ENCODE measurements at regions not wholly inside any gene's neighbourhood (a gene's known extent, or its start where the extent isn't known, plus 50 kb on each side); places are given as distances from the start of the nearest gene placed in this dataset.
"Not testable (repeated sequence)": the region's sequence is repeated elsewhere in the genome, so short reads cannot be mapped to it uniquely, and the experiment has no call there.

DNA sequence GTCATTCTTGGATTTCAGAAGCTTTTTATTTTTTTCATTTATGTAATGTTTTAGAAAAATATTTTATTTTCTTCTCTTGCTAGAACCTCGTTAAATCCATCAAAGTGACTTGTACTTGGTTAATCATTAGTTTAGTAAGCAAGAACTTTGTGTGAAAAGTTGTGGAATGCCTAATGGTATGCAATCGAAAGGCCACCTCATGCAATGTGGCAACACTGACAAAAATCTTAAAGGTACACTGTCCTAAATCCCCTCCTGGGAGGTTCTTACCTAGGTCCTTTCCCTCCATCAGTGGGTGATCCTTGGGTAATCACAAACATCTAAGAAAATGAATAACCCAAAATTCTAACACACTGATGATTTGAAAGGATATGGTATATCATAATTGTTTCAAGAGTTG is 304.2 kb downstream of the DNAH5 start:
- DNase-seq (ENCODE audit: low spot score), result peak; percentile 16

GRCh38 chr5:13632676-13633075 is 311.8 kb downstream of the DNAH5 start:
- no peak for DNase-seq (ENCODE audit: low spot score)

DNA sequence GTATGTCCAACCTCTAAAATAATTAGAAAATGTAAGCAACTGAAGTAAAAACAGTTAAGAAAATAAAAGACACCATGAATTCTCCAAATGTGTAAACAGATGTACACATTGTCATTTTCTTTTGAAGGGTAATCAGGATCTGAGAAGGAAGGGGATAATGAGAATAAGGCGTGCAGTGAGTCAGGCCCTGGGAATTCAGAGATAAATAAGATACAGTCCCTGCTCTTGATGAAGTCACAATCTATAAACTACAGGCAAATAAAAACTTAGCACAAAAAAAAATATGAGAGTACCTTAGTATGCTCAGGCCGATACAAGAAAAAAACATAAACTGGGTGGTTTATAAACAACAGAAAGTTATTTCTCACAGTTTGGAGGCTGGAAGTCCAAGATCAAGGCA is 315.3 kb downstream of the DNAH5 start:
- no peak for DNase-seq (ENCODE audit: low spot score)

DNA sequence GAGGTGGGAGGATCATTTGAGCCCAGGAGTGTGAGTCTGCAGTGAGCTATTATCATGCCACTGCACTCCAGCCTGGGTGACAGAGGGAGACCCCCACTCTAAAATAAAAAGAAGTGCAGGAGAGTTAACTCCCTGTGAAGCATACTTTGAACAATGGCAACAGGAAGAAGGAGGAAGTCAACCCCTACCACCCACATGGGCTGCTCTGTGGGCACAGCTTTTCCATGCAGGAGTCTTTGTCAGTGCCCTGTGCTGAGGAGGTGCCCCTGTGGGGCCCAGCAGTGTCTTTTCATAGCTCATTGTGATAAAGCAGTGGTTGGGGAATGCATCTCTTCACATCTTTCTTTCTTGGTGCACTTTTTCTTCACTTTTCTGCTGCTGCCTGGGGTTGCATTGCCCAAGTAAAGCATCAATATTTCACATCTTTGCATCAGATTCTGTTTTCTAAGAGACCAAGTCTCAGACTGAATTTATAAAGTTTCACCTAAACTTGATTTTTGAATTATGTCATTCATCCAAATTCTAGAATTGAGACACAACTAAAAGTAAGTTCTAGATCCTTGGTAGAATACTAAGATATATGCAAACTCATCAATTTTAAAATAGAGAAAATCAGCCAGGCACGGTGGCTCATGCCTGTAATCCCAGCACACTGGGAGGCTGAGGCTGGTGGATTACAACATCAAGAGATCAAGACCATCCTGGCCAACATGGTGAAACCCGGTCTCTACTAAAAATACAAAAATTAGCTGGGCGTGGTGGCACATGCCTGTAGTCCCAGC is 316.6 kb downstream of the DNAH5 start:
- DNase-seq (ENCODE audit: low spot score), result no peak

GRCh38 chr5:13625616-13626198 is 318.8 kb downstream of the DNAH5 start:
- DNase-seq (ENCODE audit: low spot score), result peak; percentile 87

- DNase-seq (ENCODE audit: low spot score), result no peak
These were observed 320.0 kb downstream of the DNAH5 start for GRCh38 chr5:13624283-13625074.

GRCh38 chr5:13613621-13614020 is 330.9 kb downstream of the DNAH5 start:
- no peak for DNase-seq (ENCODE audit: low spot score)

DNA sequence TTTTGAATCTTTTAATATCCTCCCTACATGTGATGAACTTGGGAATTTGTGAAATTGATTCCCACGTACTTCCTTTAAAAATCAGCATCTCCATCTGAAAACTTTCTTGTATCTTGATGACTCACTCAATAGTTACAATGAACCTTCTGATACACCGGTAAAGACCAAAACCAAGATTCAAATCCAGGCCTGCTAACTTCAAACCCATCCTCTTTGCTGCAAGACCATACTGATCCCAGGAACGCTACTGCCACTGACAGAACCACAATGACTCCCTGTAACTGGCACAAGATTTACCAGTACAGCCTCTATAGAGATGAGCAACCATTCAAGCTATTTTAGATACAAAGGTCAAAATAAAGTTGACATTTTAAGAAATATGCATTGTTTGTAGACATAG is 332.9 kb downstream of the DNAH5 start:
- no peak for DNase-seq (ENCODE audit: low spot score)

GRCh38 chr5:13609504-13609903 is 335.0 kb downstream of the DNAH5 start:
- DNase-seq (ENCODE audit: low spot score), result no peak

DNA sequence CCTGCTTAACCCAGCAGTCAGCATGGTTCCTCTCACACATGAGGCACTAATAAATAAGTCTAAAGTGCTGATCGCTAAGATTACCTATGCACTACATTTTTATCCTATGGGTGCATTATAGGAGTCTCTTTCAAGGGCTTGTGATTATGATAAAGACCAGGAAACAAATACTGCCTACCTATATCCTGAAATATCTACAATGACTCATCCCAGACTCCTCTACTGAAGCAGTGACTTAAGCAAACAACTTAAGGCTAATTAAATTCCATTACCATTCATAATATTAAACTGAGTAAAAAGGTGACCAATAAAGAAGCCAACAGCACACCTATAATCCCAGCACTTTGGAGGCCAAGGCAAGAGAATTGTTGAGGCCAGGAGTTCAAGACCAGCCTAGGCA is 338.4 kb downstream of the DNAH5 start:
- DNase-seq (ENCODE audit: low spot score), result peak; percentile 62

DNA sequence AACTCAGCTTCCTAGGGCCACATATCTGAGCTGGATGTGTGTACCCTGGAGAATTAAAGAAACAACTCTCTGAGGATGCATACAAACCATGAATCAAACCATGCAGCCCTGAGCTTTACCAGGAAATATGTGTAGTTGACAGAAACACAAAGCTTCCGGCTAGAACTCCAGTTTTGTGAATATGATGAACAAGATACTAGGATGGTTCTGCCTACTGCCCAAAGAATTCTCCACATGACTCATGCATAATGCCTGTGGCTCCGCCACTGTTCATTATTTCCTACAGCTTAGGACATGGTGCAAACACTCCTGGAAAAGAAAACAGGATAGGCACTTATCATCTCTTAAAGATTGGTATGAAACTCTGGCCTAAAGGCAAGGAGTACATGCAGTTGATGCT is 343.4 kb downstream of the DNAH5 start:
- DNase-seq (ENCODE audit: low spot score), result no peak

DNA sequence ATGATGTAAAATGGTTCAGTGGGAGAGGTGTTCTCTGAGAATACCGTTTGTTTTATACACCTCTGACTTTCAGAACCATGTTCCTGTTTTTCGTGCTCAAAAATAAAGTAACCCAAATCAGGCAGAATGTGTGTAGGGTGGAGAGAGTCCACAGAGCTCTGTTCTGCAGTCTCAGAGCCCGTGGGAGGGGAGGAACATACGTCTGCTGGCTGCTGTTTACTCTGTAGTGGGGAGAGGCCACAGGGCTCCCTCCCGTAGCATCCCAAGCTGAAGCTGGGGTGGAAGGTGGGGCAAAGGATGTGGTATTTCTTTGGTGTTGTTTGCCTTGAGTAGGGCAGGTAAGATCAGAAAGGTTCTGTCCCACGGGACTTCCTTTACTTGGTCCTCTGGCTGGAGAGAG is 348.5 kb downstream of the DNAH5 start:
- no peak for DNase-seq (ENCODE audit: low spot score)

DNA sequence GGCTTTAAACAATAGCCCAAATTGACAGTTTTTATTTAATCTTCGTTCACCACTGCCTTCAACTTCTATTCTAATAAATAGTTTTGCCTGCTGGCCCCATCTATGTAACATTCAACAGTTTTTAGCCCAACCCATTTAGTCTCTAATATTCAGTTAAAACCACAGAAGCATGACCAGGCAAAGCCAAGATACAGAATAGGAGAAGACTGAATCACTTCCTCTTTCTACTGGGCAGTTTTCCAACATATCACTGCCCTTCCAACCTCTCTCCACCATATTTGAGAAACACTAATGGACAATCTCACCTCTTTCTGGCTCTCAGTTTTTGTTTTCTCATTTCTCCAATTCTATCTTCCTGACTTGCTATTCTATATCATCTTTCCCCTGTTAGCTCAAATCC is 352.9 kb downstream of the DNAH5 start:
- peak; percentile 42 for DNase-seq (ENCODE audit: low spot score)

GRCh38 chr5:13585324-13585723 is 359.2 kb downstream of the DNAH5 start:
- DNase-seq (ENCODE audit: low spot score), result no peak

GRCh38 chr5:13581914-13582313 is 362.6 kb downstream of the DNAH5 start:
- DNase-seq (ENCODE audit: low spot score), result no peak

- DNase-seq (ENCODE audit: low spot score), result no peak
These were observed 363.4 kb downstream of the DNAH5 start for GRCh38 chr5:13581132-13581531.

DNA sequence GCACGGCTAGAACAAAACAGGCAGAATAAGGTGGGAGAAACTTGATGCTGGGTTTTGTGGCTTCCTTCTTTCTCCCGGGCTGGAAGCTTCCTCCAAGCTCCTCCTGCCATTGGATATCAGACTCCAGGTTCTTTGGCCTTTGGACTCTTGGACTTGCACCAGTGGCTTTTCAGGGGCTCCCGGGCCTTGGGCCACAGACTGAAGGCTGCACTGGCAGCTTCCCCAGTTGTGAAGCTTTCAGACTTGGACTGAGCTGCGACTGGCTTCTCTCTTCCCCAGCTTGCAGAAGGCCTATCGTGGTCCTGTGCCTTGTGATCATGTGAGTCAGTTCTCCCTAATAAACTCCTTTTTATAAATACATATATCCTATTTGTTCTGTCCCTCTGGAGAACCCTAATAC is 364.4 kb downstream of the DNAH5 start:
- no peak for DNase-seq (ENCODE audit: low spot score)

- DNase-seq (ENCODE audit: low spot score), result not testable (repeated sequence)
These were observed 365.4 kb downstream of the DNAH5 start for GRCh38 chr5:13579091-13579490.

DNA sequence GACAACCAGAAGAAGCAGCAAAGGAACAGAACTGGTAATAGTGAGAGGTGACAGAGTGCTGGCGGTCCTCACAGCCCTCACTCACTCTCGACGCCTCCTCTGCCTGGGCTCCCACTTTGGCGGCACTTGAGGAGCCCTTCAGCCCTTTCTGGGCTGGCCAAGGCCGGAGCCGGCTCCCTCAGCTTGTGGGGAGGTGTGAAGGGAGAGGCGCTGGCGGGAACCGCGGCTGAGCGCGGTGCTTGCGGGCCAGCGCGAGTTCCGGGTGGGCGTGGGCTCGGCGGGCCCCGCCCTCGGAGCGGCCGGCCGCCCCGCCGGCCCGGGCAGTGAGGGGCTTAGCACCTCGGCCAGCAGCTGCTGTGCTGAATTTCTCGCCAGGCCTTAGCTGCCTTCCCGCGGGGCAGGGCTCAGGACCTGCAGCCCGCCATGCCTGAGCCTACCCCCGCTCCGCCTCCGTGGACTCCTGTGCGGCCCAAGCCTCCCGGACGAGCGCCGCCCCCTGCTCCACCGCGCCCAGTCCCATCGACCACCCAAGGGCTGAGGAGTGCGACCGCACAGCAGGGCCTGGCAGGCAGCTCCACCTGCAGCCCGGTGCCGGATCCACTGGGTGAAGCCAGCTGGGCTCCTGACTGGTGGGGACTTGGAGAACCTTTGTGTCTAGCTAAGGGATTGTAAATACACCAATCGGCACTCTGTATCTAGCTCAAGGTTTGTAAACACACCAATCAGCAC is 366.0 kb downstream of the DNAH5 start:
- DNase-seq (ENCODE audit: low spot score), result not testable (repeated sequence)

DNA sequence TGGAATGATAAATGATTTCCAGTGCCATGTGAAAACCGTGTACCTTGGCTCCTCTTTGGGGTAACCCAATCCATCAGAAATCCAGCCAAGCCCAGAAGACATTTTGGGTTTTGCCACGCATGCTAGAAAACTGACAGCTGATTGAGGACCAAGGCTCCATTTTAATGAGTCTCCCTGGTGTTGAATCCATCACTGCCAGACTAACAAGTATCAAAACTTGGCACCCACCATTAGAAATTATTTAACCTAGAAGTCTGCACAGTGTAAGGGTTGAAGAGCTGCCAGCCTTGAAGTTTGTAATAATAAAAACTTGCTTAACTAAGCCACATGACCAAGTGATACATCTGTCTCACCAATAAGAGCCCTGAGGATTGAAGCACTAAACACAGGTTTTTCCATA is 369.9 kb downstream of the DNAH5 start:
- no peak for DNase-seq (ENCODE audit: low spot score)

DNA sequence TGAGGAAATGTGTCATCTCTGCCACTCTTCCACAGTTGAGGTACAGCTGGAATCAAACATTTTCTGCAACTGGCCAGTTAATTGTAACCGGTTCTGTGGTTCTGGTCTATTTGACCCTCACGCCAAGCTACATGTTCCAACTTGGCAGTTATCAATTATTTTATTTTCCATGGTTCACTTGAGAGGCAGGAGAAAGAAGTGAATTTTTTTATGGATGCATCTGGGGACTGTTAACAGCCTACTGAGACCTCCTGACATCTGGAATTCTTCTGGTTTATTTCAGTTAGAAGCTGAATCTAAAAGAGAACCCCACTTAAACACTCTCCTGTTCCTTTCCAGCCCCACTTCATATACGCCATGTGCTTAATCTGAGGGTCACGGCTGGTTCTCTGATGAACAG is 372.3 kb downstream of the DNAH5 start:
- DNase-seq (ENCODE audit: low spot score), result no peak

DNA sequence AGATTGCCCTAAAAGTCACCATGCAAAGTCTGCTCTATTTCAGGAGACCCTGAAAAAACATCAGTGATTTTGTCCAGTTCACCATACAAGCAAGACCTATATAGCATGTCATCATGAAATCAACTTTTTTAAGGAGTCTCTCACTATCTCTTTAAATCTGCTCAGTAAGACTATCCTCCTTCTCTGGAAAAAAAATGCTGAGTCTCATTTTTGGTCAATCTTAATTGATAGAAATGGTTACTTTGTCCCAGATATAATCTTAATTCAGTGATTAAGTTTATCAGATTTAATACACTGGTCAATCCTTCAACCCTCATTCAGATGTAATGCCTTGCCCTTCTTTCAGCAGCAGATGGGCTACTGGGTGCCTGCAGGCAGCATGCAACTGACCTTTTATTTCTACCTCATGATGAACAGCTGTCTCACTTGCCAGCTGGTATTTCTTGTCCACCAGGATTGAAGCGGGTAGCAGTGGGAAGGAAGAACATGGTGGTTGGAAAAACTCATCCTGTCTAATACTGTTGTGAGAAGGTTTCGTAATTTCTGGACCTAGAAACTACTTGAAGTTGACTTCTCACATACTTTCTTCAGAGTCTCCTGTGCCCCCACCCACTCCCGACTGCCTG is 375.3 kb downstream of the DNAH5 start:
- DNase-seq (ENCODE audit: low spot score), result no peak
